ENCODE measurements at regions not wholly inside any gene's neighbourhood (a gene's known extent, or its start where the extent isn't known, plus 50 kb on each side); places are given as distances from the start of the nearest gene placed in this dataset.
A peak's percentile ranks its signal among the peaks of the same experiment; 100 is the strongest.

GRCh38 chr13:23984546-23984945 is 87.2 kb upstream of the C1QTNF9B start:
- TF ChIP-seq CTCF (IDR thresholded peaks at IDR 0.05) (no peak), POLR2AphosphoS5 (IDR thresholded peaks at IDR 0.05) (peak in 1 of 3 donors; percentile 20), POLR2A (IDR thresholded peaks at IDR 0.05) (no peak)

All from stomach (tissue), 4 donors.